ENCODE measurements at regions not wholly inside any gene's neighbourhood (a gene's known extent, or its start where the extent isn't known, plus 50 kb on each side); places are given as distances from the start of the nearest gene placed in this dataset.

- H3K9me3 ChIP-seq = no peaks in the 10 kb centered on the region
- no peak overlapping the region for H3K27ac ChIP-seq
- no peak overlapping the region for H3K4me3 ChIP-seq
- H3K36me3 ChIP-seq = no peaks in the 10 kb centered on the region
- H3K4me1 ChIP-seq (ENCODE audit: control insufficient read depth in 1 of 2, low read depth in 2 of 2) = no peaks in the 10 kb centered on the region
- TF ChIP-seq CTCF (IDR thresholded peaks at IDR 0.05) = no peak
- DNase-seq (ENCODE audit: low spot score) = no peak
- ATAC-seq (ENCODE audit: insufficient number of reproducible peaks, low FRiP score, low read depth) = no peak
- no peaks in the 10 kb centered on the region for H3K27me3 ChIP-seq (replicated peaks; ENCODE audit: insufficient read depth)
These were observed 495.8 kb upstream of the ADAMTS5 start for GRCh38 chr21:27462726-27463125.

- Histone ChIP-seq H3K4me3 (no peak overlapping the region), H3K27ac (no peak overlapping the region), H3K9me3 (no peaks in the 10 kb centered on the region), H3K4me1 (ENCODE audit: control insufficient read depth in 1 of 2, low read depth in 2 of 2) (no peaks in the 10 kb centered on the region), H3K36me3 (no peaks in the 10 kb centered on the region), H3K27me3 (replicated peaks; ENCODE audit: insufficient read depth) (no peaks in the 10 kb centered on the region)
- ATAC-seq (ENCODE audit: insufficient number of reproducible peaks, low FRiP score, low read depth) = no peak
- no peak for TF ChIP-seq CTCF (IDR thresholded peaks at IDR 0.05)
- no peak for DNase-seq (ENCODE audit: low spot score)
These were observed 487.3 kb upstream of the ADAMTS5 start for GRCh38 chr21:27454234-27454633.

GRCh38 chr21:27451116-27451515, 484.2 kb upstream of the ADAMTS5 start:
- Histone ChIP-seq H3K36me3 (no peaks in the 10 kb centered on the region), H3K27ac (no peak overlapping the region), H3K4me3 (no peak overlapping the region), H3K27me3 (replicated peaks; ENCODE audit: insufficient read depth) (no peaks in the 10 kb centered on the region), H3K4me1 (ENCODE audit: control insufficient read depth in 1 of 2, low read depth in 2 of 2) (no peaks in the 10 kb centered on the region), H3K9me3 (no peaks in the 10 kb centered on the region)
- ATAC-seq (ENCODE audit: insufficient number of reproducible peaks, low FRiP score, low read depth) (no peak), DNase-seq (ENCODE audit: low spot score) (no peak)
- TF ChIP-seq CTCF (IDR thresholded peaks at IDR 0.05) = no peak

GRCh38 chr21:27450216-27450615, 483.3 kb upstream of the ADAMTS5 start:
- Histone ChIP-seq H3K4me3 (no peak overlapping the region), H3K27ac (no peak overlapping the region), H3K27me3 (replicated peaks; ENCODE audit: insufficient read depth) (no peaks in the 10 kb centered on the region), H3K36me3 (no peaks in the 10 kb centered on the region), H3K9me3 (no peaks in the 10 kb centered on the region), H3K4me1 (ENCODE audit: control insufficient read depth in 1 of 2, low read depth in 2 of 2) (no peaks in the 10 kb centered on the region)
- ATAC-seq (ENCODE audit: insufficient number of reproducible peaks, low FRiP score, low read depth) = no peak
- DNase-seq (ENCODE audit: low spot score) = no peak
- no peak for TF ChIP-seq CTCF (IDR thresholded peaks at IDR 0.05)

GRCh38 chr21:27448960-27449359, 482.1 kb upstream of the ADAMTS5 start:
- no peaks in the 10 kb centered on the region for H3K27me3 ChIP-seq (replicated peaks; ENCODE audit: insufficient read depth)
- no peaks in the 10 kb centered on the region for H3K4me1 ChIP-seq (ENCODE audit: control insufficient read depth in 1 of 2, low read depth in 2 of 2)
- no peak for TF ChIP-seq CTCF (IDR thresholded peaks at IDR 0.05)
- no peaks in the 10 kb centered on the region for H3K36me3 ChIP-seq
- DNase-seq (ENCODE audit: low spot score) = no peak
- no peaks in the 10 kb centered on the region for H3K9me3 ChIP-seq
- ATAC-seq (ENCODE audit: insufficient number of reproducible peaks, low FRiP score, low read depth) = no peak
- H3K4me3 ChIP-seq = no peak overlapping the region
- H3K27ac ChIP-seq = no peak overlapping the region

Data from thoracic aorta (tissue), 2 donors.